Transverse colon (tissue), 4 donors: ENCODE measurements at regions not wholly inside any gene's neighbourhood (a gene's known extent, or its start where the extent isn't known, plus 50 kb on each side); places are given as distances from the start of the nearest gene placed in this dataset.

Experiments
- DNase-seq: peaks from one replicate; pipeline ENCODE4 v3.0.0-alpha.2; 2019
- H3K27ac ChIP-seq, 4 donors: fragments of 200-600 bp; sonication (generic); 2 replicates each; pipeline ENCODE4 v1.5.1; 2016 to 2018; ENCODE audit warnings: inconsistent platforms in 4 of 4
- H3K27me3 ChIP-seq: fragments of 200-600 bp; sonication (generic); 2 replicates; pipeline ENCODE4 v1.5.1; 2017; ENCODE audit warnings: inconsistent platforms
- H3K36me3 ChIP-seq, 4 donors: fragments of 200-600 bp; sonication (generic); 2 replicates each; pipeline ENCODE4 v1.5.1; 2017 to 2019; ENCODE audit warnings: inconsistent platforms in 4 of 4
- H3K4me1 ChIP-seq, 4 donors: fragments of 200-600 bp; sonication (generic); 2 replicates each; pipeline ENCODE4 v1.5.1; 2017 to 2020; ENCODE audit warnings: inconsistent platforms in 4 of 4
- H3K4me3 ChIP-seq, 4 donors: fragments of 200-600 bp; sonication (generic); 1 replicate in 1 of 4; 2 replicates in 3 of 4; pipeline versions ENCODE4 v1.5.1 to v1.6.1; 2017 to 2019; ENCODE audit warnings: inconsistent platforms in 4 of 4
- H3K9me3 ChIP-seq, 2 donors: fragments of 200-600 bp; sonication (generic); 2 replicates each; pipeline ENCODE4 v1.5.1; 2017 to 2019; ENCODE audit warnings: inconsistent platforms in 2 of 2
- CTCF ChIP-seq, 5 experiments: fragments of 200-600 bp in 3 of 5; fragments of 450-650 bp in 2 of 5; sonication (generic) in 3 of 5; IDR thresholded peaks; 1 replicate in 2 of 5; 2 replicates in 3 of 5; pipeline ENCODE4 v1.5.1; 2016 to 2017; ENCODE audit warnings: antibody characterized with exemption in 5 of 5, inconsistent platforms in 3 of 5, mild to moderate bottlenecking in 2 of 5, moderate library complexity in 1 of 5
- EP300 ChIP-seq: sonication (generic); formaldehyde crosslinking; IDR thresholded peaks from one replicate; pipeline ENCODE4 v1.6.1; 2017; ENCODE audit warnings: antibody characterized with exemption, low read depth
- POLR2A ChIP-seq: fragments of 450-650 bp; IDR thresholded peaks from one replicate; pipeline ENCODE4 v1.6.1; 2016; ENCODE audit warnings: antibody characterized with exemption, mild to moderate bottlenecking, moderate library complexity
- POLR2AphosphoS5 ChIP-seq, 3 donors: sonication (generic); formaldehyde crosslinking; IDR thresholded peaks; one replicate each; pipeline ENCODE4 v1.6.1; 2016; ENCODE audit warnings: antibody characterized with exemption in 3 of 3
- WGBS, 2 donors: methylation state at CpG; one replicate each; pipeline ENCODE4 v1.1.5; 2018; ENCODE audit warnings: low coverage in 1 of 2; 5-methylcytosine and 5-hydroxymethylcytosine counted together
- in situ Hi-C, 4 donors: fragments of 200-750 bp; cut with MboI; loops; one replicate each; pipeline versions ENCODE4 v1.15.0 to v1.15.1; 2017; ENCODE audit warnings: low sequenced_read_pairs in 3 of 4, low pct_ligation_motif_present in 1 of 4, low pct_unique_long_range_greater_than_20kb in 1 of 4
- intact Hi-C: fragments of 100-400 bp; cut with DNase I; formaldehyde crosslinking; loops from one replicate; pipeline ENCODE4 v1.15.1; 2023; ENCODE audit warnings: low total_unique reads

GRCh38 chr6:12458558-12458957 lies 168.4 kb downstream of the EDN1 start:
- Histone ChIP-seq H3K27ac (no peak overlapping the region), H3K9me3 (peaks cover 0 to 7% of the 10 kb centered on the region in 2 donors), H3K36me3 (no peaks in the 10 kb centered on the region), H3K4me3 (no peak overlapping the region), H3K4me1 (no peaks in the 10 kb centered on the region), H3K27me3 (no peaks in the 10 kb centered on the region)
- no peak for DNase-seq
- no peak for TF ChIP-seq EP300
- no peak for TF ChIP-seq POLR2AphosphoS5 (IDR thresholded peaks at IDR 0.05)
- no peak for TF ChIP-seq POLR2A
- TF ChIP-seq CTCF (IDR thresholded peaks at IDR 0.05) = no peak
- in situ Hi-C loops (no loop called here), intact Hi-C loops (no loop called here)
- whole genome bisulfite sequencing, 2 donors = 69 to 86% methylated on average over 1 to 5 of the region's 5 CpGs

GRCh38 chr6:12459945-12460661 lies 169.9 kb downstream of the EDN1 start:
- DNase-seq = no peak
- 71 to 79% methylated on average over 4 to 7 of the region's 7 CpGs for WGBS, 2 donors

GRCh38 chr6:12467706-12468670 lies 177.8 kb downstream of the EDN1 start:
- TF ChIP-seq POLR2A (no peak), CTCF (IDR thresholded peaks at IDR 0.05) (no peak), POLR2AphosphoS5 (IDR thresholded peaks at IDR 0.05) (no peak), EP300 (no peak)
- Histone ChIP-seq H3K36me3 (no peaks in the 10 kb centered on the region), H3K27ac (no peak overlapping the region), H3K9me3 (no peaks in the 10 kb centered on the region), H3K27me3 (no peaks in the 10 kb centered on the region), H3K4me3 (no peak overlapping the region), H3K4me1 (no peaks in the 10 kb centered on the region)
- in situ Hi-C loops (no loop called here), intact Hi-C loops (no loop called here)
- no peak for DNase-seq
- 56 to 66% methylated on average over 8 of the region's 8 CpGs for WGBS, 2 donors

More at GRCh38 chr6:12459945-12460661, 169.9 kb downstream of the EDN1 start:
- Histone ChIP-seq H3K27ac (no peak overlapping the region), H3K36me3 (no peaks in the 10 kb centered on the region), H3K4me1 (no peaks in the 10 kb centered on the region), H3K9me3 (no peaks in the 10 kb centered on the region), H3K27me3 (no peaks in the 10 kb centered on the region), H3K4me3 (no peak overlapping the region)
- in situ Hi-C loops = no loop called here
- no peak for TF ChIP-seq POLR2A
- no peak for TF ChIP-seq CTCF (IDR thresholded peaks at IDR 0.05)
- intact Hi-C loops = no loop called here

GRCh38 chr6:12472601-12473038 lies 182.5 kb downstream of the EDN1 start:
- Histone ChIP-seq H3K36me3 (no peaks in the 10 kb centered on the region), H3K4me3 (no peak overlapping the region), H3K27ac (no peak overlapping the region), H3K27me3 (no peaks in the 10 kb centered on the region), H3K4me1 (peaks cover 0 to 9% (median 0%) of the 10 kb centered on the region in 4 donors), H3K9me3 (no peaks in the 10 kb centered on the region)
- TF ChIP-seq EP300 = no peak
- in situ Hi-C loops = no loop called here
- intact Hi-C loops = no loop called here
- 67 to 78% methylated on average over 1 to 4 of the region's 4 CpGs for WGBS, 2 donors
- no peak for DNase-seq
